ENCODE measurements at regions not wholly inside any gene's neighbourhood (a gene's known extent, or its start where the extent isn't known, plus 50 kb on each side); places are given as distances from the start of the nearest gene placed in this dataset.
"Not testable (repeated sequence)": the region's sequence is repeated elsewhere in the genome, so short reads cannot be mapped to it uniquely, and the experiment has no call there.

DNA sequence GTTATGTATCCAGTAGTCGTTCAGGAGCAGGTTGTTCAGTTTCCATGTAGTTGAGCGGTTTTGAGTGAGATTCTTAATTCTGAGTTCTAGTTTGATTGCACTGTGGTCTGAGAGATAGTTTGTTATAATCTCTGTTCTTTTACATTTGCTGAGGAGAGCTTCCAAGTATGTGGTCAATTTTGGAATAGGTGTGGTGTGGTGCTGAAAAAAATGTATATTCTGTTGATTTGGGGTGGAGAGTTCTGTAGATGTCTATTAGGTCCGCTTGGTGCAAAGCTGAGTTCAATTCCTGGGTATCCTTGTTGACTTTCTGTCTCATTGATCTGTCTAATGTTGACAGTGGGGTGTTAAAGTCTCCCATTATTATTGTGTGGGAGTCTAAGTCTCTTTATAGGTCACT lies 68.6 kb upstream of the IZUMO1R start:
- H3K27ac Mint-ChIP-seq; H3K4me3 Mint-ChIP-seq; H3K4me1 Mint-ChIP-seq (ENCODE audit: low read depth); H3K9me3 Mint-ChIP-seq; DNase-seq; intact Hi-C loops (cut with micrococcal nuclease); H3K36me3 Mint-ChIP-seq (ENCODE audit: low read depth); CTCF ChIA-PET; H3K27me3 Mint-ChIP-seq (ENCODE audit: low read depth): not testable (repeated sequence)

DNA sequence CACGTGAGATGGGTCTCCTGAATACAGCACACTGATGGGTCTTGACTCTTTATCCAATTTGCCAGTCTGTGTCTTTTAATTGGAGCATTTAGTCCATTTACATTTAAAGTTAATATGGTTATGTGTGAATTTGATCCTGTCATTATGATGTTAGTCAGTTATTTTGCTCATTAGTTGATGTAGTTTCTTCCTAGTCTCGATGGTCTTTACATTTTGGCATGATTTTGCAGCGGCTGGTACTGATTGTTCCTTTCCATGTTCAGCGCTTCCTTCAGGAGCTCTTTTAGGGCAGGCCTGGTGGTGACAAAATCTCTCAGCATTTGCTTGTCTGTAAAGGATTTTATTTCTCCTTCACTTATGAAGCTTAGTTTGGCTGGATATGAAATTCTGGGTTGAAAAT lies 68.0 kb upstream of the IZUMO1R start:
- intact Hi-C loops (cut with micrococcal nuclease); H3K27me3 Mint-ChIP-seq (ENCODE audit: low read depth); DNase-seq; H3K4me1 Mint-ChIP-seq (ENCODE audit: low read depth); H3K36me3 Mint-ChIP-seq (ENCODE audit: low read depth); H3K4me3 Mint-ChIP-seq; CTCF ChIA-PET; H3K27ac Mint-ChIP-seq; H3K9me3 Mint-ChIP-seq: not testable (repeated sequence)

DNA sequence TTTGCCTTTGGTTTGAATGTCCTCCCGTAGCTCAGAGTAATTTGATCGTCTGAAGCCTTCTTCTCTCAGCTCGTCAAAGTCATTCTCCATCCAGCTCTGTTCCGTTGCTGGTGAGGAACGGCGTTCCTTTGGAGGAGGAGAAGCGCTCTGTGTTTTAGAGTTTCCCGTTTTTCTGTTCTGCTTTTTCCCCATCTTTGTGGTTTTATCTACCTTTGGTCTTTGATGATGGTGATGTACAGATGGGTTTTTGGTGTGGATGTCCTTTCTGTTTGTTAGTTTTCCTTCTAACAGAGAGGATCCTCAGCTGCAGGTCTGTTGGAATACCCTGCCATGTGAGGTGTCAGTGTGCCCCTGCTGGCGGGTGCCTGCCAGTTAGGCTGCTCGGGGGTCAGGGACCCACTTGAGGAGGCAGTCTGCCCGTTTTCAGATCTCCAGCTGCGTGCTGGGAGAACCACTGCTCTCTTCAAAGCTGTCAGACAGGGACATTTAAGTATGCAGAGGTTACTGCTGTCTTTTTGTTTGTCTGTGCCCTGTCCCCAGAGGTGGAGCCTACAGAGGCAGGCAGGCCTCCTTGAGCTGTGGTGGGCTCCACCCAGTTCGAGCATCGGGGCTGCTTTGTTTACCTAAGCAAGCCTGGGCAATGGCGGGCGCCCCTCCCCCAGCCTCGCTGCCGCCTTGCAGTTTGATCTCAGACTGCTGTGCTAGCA lies 66.8 kb upstream of the IZUMO1R start:
- DNase-seq, result peak; percentile 5
- CTCF ChIA-PET, result interaction anchor here (0.6 kb wide), 1 partner anchor 942 kb away, joined by 3 read pairs; no protein-coding TSS in a partner anchor
- H3K36me3 Mint-ChIP-seq (ENCODE audit: low read depth); H3K4me1 Mint-ChIP-seq (ENCODE audit: low read depth); intact Hi-C loops (cut with micrococcal nuclease); H3K27me3 Mint-ChIP-seq (ENCODE audit: low read depth); H3K9me3 Mint-ChIP-seq; H3K27ac Mint-ChIP-seq; H3K4me3 Mint-ChIP-seq: not testable (repeated sequence)

DNA sequence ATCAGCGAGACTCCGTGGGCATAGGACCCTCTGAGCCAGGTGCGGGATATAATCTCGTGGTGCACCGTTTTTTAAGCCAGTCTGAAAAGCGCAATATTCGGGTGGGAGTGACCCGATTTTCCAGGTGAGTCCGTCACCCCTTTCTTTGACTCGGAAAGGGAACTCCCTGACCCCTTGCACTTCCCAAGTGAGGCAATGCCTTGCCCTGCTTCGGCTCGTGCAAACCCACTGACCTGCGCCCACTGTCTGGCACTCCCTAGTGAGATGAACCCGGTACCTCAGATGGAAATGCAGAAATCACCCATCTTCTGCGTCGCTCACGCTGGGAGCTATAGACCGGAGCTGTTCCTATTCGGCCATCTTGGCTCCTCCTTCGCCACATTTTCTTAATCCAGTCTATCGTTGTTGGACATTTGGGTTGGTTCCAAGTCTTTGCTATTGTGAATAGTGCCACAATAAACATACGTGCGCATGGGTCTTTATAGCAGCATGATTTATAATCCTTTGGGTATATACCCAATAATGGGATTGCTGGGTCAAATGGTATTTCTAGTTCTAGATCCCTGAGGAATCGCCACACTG lies 66.1 kb upstream of the IZUMO1R start:
- H3K9me3 Mint-ChIP-seq; H3K27me3 Mint-ChIP-seq (ENCODE audit: low read depth); H3K27ac Mint-ChIP-seq; H3K36me3 Mint-ChIP-seq (ENCODE audit: low read depth); intact Hi-C loops (cut with micrococcal nuclease); H3K4me1 Mint-ChIP-seq (ENCODE audit: low read depth); CTCF ChIA-PET; H3K4me3 Mint-ChIP-seq; DNase-seq: not testable (repeated sequence)

DNA sequence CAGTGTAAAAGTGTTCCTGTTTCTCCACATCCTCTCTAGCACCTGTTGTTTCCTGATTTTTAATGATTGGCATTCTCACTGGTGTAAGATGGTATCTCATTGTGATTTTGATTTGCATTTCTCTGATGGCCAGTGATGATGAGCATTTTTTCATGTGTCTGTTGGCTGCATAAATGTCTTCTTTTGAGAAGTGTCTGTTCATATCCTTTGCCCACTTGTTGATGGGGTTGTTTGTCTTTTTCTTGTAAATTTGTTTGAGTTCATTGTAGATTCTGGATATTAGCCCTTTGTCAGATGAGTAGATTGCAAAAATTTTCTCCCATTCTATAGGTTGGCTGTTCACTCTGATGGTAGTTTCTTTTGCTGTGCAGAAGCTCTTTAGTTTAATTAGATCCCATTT lies 65.6 kb upstream of the IZUMO1R start:
- H3K4me1 Mint-ChIP-seq (ENCODE audit: low read depth); intact Hi-C loops (cut with micrococcal nuclease); H3K27me3 Mint-ChIP-seq (ENCODE audit: low read depth); H3K27ac Mint-ChIP-seq; H3K4me3 Mint-ChIP-seq; CTCF ChIA-PET; DNase-seq; H3K36me3 Mint-ChIP-seq (ENCODE audit: low read depth); H3K9me3 Mint-ChIP-seq: not testable (repeated sequence)

DNA sequence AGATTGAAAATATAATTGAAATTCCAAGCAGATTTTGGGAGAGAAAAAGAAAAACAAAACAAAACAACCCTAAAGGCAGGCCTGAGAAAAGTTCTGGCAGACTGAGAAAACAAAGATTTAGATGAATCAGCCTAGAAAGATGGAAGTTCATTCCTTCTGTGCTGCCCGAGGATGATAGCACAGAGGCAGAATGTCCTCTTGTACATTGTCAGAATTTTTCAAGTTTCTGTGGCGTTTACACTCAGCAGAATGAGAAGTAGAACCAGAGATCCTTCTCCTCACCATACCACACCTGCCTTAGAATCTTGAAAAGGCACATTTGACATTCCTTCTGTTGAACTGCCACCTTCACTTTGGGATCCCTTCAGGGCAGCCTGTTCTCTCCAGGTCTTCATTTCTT lies 62.5 kb upstream of the IZUMO1R start:
- intact Hi-C loops (cut with micrococcal nuclease), result no loop called here
- peaks cover 6% of the 10 kb centered on the region for H3K27me3 Mint-ChIP-seq (ENCODE audit: low read depth)
- no peaks in the 10 kb centered on the region for H3K36me3 Mint-ChIP-seq (ENCODE audit: low read depth)
- no peak overlapping the region for H3K4me3 Mint-ChIP-seq
- no peaks in the 10 kb centered on the region for H3K4me1 Mint-ChIP-seq (ENCODE audit: low read depth)
- no peak overlapping the region for H3K27ac Mint-ChIP-seq
- DNase-seq, result no peak
- H3K9me3 Mint-ChIP-seq, result no peaks in the 10 kb centered on the region
- CTCF ChIA-PET, result no interaction called here

DNA sequence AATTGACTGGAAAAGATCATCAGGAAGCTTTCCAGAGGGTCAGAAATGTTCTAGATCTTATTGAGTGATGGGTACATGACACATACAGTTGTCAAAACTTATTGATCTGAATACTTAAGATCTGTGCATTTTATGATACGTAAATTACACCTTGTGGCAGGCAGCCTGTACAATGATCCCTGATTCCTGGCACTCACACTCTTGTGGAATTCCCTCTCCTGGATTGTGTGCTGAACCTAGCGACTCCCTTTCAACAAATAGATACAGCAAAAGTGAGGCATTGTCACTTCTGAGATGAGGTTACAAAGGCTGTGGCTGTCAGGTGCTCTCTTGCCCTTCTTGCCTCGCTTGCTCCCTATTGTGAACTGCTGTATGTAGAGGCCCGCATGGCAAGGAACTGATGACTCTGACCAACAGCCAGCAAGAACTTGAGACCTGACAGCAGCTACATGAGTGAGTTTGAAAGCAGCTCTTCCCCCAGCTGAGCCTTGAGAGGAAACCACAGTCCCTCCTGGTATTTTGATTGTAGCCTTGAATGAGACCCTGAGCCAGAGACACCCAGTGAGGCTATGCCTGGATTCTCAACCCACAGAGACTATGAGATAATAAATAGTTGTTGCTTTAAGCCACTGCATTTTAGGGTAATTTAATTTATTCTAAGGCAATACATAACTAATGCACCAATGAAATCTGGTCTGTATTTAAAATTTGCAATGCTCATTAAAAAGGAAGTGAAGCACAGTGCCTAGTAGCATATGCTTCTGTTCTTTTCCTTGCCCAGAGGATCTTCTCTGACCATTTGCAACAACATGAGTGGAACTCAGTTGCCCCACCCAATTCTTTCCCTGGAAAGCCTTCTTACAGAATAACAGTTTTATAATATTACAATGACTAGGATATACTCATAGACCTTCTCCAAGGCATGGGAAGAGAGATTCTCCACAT lies 60.5 kb upstream of the IZUMO1R start:
- CTCF ChIA-PET, result no interaction called here
- intact Hi-C loops (cut with micrococcal nuclease), result no loop called here

DNA sequence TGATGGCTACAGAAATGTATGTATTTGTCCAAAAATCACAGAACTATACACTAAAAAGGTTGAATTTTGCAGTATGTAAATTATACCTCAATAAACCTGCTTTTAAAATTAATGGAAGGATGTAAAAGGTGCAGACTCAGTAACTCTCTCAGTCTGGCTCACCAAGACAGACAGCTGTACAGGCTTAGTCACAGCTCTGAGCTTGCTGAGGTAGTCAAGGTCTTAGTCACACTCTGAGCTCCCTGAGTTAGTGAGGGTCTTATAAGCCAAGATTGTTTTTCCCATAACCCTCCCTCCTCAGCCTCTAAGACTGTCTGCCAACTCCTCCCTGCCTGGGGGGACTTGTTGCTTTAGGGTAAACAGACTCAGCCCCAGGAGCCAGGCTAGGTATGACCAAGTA lies 59.3 kb upstream of the IZUMO1R start:
- H3K4me3 Mint-ChIP-seq, result no peak overlapping the region
- intact Hi-C loops (cut with micrococcal nuclease), result no loop called here
- DNase-seq, result no peak
- H3K36me3 Mint-ChIP-seq (ENCODE audit: low read depth), result no peaks in the 10 kb centered on the region
- H3K27ac Mint-ChIP-seq, result no peak overlapping the region
- H3K27me3 Mint-ChIP-seq (ENCODE audit: low read depth), result peaks cover 6% of the 10 kb centered on the region
- CTCF ChIA-PET, result no interaction called here
- H3K4me1 Mint-ChIP-seq (ENCODE audit: low read depth), result no peaks in the 10 kb centered on the region
- H3K9me3 Mint-ChIP-seq, result peaks cover 2% of the 10 kb centered on the region

More for the DNA sequence above, 60.5 kb upstream of the IZUMO1R start:
- no peak for DNase-seq
- no peaks in the 10 kb centered on the region for H3K9me3 Mint-ChIP-seq
- H3K36me3 Mint-ChIP-seq (ENCODE audit: low read depth), result no peaks in the 10 kb centered on the region
- no peak overlapping the region for H3K27ac Mint-ChIP-seq
- H3K27me3 Mint-ChIP-seq (ENCODE audit: low read depth), result peaks cover 6% of the 10 kb centered on the region
- H3K4me1 Mint-ChIP-seq (ENCODE audit: low read depth), result no peaks in the 10 kb centered on the region
- no peak overlapping the region for H3K4me3 Mint-ChIP-seq

DNA sequence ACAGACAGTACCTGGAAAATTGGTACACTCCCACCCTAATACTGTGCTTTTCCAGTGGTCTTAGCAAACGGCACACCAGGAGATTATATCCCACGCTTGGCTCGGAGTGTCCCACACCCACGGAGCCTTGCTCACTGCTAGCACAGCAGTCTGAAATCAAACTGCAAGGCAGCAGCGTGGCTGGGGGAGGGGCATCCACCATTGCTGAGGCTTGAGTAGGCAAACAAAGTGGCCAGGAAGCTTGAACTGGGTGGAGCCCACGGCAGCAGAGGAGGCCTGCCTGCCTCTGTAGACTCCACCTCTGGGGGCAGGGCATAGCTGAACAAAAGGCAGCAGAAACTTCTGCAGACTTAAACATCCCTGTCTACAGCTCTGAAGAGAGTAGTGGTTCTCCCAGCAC lies 56.1 kb upstream of the IZUMO1R start:
- H3K4me3 Mint-ChIP-seq; H3K27ac Mint-ChIP-seq; H3K36me3 Mint-ChIP-seq (ENCODE audit: low read depth); H3K4me1 Mint-ChIP-seq (ENCODE audit: low read depth); H3K27me3 Mint-ChIP-seq (ENCODE audit: low read depth); DNase-seq; CTCF ChIA-PET; intact Hi-C loops (cut with micrococcal nuclease): not testable (repeated sequence)
- H3K9me3 Mint-ChIP-seq, result peaks cover 14% of the 10 kb centered on the region

DNA sequence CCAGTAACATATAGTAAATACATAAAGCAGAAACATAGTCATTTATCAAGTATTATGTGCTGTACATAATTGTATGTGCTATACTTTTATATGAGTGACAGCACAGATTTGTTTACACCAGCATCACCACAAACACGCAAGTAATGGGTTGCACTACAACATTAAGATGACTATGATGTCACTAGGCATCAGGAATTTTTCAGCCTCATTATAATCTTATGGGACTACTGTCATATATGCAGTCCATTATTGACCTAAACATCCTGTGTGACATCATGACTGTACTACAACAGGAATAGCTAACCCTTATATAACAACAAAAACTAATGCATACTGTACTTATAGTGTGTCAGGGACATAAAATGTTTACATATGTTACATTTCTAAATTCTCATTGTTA lies 50.2 kb upstream of the IZUMO1R start:
- H3K36me3 Mint-ChIP-seq (ENCODE audit: low read depth), result no peaks in the 10 kb centered on the region
- peaks cover 20% of the 10 kb centered on the region for H3K9me3 Mint-ChIP-seq
- no peak overlapping the region for H3K27ac Mint-ChIP-seq
- H3K4me3 Mint-ChIP-seq, result no peak overlapping the region
- no peaks in the 10 kb centered on the region for H3K27me3 Mint-ChIP-seq (ENCODE audit: low read depth)
- intact Hi-C loops (cut with micrococcal nuclease), result no loop called here
- DNase-seq, result no peak
- no peaks in the 10 kb centered on the region for H3K4me1 Mint-ChIP-seq (ENCODE audit: low read depth)
- CTCF ChIA-PET, result no interaction called here
